Prostate gland (tissue), 2 donors: ENCODE measurements at regions not wholly inside any gene's neighbourhood (a gene's known extent, or its start where the extent isn't known, plus 50 kb on each side); places are given as distances from the start of the nearest gene placed in this dataset.
"Not testable (repeated sequence)": the region's sequence is repeated elsewhere in the genome, so short reads cannot be mapped to it uniquely, and the experiment has no call there.

Source experiments
- POLR2A ChIP-seq: fragments of 450-650 bp; IDR thresholded peaks from one replicate; pipeline ENCODE4 v1.6.1; 2016; ENCODE audit warnings: antibody characterized with exemption, mild to moderate bottlenecking
- TF ChIP-seq, protein P1 (sequence below), 4 experiments: fragments of 200-600 bp in 2 of 4; fragments of 450-650 bp in 2 of 4; sonication (generic) in 2 of 4; IDR thresholded peaks; 1 replicate in 3 of 4; 2 replicates in 1 of 4; pipeline ENCODE4 v1.5.1; 2016 to 2019; ENCODE audit warnings: antibody characterized with exemption in 4 of 4, mild to moderate bottlenecking in 2 of 4, moderate library complexity in 2 of 4

DNA sequence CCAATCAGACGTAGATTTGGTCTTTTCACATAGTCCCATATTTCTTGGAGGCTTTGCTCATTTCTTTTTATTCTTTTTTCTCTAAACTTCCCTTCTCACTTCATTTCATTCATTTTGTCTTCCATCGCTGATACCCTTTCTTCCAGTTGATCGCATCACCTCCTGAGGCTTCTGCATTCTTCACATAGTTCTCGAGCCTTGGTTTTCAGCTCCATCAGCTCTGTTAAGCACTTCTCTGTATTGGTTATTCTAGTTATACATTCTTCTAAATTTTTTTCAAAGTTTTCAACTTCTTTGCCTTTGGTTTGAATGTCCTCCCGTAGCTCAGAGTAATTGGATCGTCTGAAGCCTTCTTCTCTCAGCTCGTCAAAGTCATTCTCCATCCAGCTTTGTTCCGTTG lies 250.5 kb downstream of the MDFIC start:
- TF ChIP-seq, protein P1, sequence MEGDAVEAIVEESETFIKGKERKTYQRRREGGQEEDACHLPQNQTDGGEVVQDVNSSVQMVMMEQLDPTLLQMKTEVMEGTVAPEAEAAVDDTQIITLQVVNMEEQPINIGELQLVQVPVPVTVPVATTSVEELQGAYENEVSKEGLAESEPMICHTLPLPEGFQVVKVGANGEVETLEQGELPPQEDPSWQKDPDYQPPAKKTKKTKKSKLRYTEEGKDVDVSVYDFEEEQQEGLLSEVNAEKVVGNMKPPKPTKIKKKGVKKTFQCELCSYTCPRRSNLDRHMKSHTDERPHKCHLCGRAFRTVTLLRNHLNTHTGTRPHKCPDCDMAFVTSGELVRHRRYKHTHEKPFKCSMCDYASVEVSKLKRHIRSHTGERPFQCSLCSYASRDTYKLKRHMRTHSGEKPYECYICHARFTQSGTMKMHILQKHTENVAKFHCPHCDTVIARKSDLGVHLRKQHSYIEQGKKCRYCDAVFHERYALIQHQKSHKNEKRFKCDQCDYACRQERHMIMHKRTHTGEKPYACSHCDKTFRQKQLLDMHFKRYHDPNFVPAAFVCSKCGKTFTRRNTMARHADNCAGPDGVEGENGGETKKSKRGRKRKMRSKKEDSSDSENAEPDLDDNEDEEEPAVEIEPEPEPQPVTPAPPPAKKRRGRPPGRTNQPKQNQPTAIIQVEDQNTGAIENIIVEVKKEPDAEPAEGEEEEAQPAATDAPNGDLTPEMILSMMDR (IDR thresholded peaks at IDR 0.05): not testable (repeated sequence)
- not testable (repeated sequence) for TF ChIP-seq POLR2A
